ENCODE measurements at regions not wholly inside any gene's neighbourhood (a gene's known extent, or its start where the extent isn't known, plus 50 kb on each side); places are given as distances from the start of the nearest gene placed in this dataset.

DNA sequence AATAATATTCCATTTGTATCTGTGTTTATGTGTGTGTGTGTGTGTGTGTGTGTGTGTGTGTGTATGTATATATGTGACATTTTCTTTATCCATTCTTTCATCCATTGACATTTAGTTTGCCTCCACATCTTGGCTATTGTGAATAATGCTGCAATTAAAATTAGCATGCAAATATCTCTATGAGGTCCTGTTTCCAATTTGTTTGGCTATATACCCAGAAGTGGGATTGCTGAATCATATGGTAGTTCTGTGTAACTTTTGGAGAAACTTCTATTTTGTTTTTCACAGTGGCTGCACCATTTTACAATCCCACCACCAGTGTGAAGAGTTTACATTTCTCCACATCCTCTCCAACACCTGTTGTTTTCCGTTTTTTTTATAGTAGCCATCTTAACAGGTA is 53.1 kb downstream of the CH25H start:
- H3K27ac ChIP-seq = no peak overlapping the region
- TF ChIP-seq, protein P1, sequence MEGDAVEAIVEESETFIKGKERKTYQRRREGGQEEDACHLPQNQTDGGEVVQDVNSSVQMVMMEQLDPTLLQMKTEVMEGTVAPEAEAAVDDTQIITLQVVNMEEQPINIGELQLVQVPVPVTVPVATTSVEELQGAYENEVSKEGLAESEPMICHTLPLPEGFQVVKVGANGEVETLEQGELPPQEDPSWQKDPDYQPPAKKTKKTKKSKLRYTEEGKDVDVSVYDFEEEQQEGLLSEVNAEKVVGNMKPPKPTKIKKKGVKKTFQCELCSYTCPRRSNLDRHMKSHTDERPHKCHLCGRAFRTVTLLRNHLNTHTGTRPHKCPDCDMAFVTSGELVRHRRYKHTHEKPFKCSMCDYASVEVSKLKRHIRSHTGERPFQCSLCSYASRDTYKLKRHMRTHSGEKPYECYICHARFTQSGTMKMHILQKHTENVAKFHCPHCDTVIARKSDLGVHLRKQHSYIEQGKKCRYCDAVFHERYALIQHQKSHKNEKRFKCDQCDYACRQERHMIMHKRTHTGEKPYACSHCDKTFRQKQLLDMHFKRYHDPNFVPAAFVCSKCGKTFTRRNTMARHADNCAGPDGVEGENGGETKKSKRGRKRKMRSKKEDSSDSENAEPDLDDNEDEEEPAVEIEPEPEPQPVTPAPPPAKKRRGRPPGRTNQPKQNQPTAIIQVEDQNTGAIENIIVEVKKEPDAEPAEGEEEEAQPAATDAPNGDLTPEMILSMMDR (conservative IDR thresholded peaks at IDR 0.05) = no peak

DNA sequence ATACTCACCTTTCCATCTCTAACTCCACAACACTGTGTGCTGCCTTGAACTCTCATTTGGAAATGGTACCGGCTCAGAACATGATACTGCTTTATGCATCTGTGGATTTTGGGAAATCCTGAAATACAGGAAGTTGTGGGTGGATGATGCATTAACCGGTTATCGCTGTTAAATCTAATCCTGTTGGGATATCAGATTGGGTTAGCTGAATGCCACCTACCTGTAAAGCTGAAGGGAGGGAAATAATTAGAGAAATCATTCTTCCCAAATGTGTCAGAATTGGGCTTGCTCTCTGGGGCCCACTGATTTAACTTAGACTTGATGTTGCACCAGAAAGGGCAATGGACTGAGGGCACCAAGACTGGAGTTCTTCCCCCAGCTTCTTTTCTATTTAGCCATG is 54.0 kb downstream of the CH25H start:
- no peak overlapping the region for H3K27ac ChIP-seq
- TF ChIP-seq, protein P1 (conservative IDR thresholded peaks at IDR 0.05) = no peak

DNA sequence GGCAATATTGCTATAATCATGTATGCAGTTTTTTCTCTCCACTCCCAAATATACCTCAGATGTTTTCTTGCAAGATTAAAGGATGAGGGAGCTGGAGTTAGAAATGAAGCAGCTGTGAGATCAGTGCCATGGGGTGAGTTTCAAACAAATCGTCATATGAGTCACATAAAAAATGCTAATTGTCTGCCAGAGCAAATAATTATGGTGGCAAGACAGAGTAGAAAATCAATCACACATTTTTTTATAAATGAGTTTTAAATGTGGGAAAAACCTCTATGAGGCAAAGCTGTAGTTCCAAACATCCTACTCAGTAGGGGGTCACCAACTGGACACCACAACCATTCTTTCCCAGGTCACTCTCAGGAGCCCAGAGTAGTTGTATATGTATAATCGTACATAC is 55.3 kb downstream of the CH25H start:
- TF ChIP-seq, protein P1 (conservative IDR thresholded peaks at IDR 0.05) = no peak
- no peak overlapping the region for H3K27ac ChIP-seq

DNA sequence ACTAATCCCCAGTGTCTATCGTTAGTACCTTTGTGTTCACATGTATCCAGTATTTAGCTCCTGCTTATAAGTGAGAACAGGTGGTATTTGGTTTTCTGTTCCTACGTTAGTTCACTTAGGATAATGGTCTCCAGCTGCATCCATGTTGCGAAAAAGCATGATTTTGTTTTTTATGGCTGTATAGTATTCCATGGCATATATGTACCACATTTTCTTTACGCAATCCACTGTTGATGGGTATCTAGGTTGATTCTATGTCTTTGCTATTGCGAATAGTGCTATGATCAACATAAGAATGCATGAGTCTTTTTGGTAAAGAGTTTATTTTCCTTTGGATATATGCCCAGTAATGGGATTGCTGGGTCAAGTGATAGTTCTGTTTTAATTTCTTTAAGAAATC is 59.1 kb downstream of the CH25H start:
- no peak overlapping the region for H3K27ac ChIP-seq
- TF ChIP-seq, protein P1 (conservative IDR thresholded peaks at IDR 0.05) = no peak

DNA sequence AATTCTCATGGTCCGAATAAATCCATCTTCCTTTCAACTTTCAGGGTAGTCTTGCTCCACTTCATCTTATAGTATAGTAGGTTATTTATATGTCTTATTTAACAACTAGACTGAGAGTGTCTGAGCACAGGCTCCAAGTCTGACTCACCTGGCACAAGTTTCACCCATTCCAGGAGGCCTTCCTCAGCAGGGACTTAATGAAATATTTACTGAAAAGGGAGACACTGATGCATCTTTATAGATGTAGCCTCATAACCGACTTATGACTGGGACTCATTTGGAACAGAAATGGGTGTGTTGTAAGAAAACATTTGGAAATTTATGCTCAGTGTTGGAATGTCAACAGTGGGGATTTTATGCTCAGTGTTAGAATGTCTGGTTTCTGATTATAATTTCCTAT is 59.9 kb downstream of the CH25H start:
- no peak overlapping the region for H3K27ac ChIP-seq
- TF ChIP-seq, protein P1 (conservative IDR thresholded peaks at IDR 0.05) = no peak

DNA sequence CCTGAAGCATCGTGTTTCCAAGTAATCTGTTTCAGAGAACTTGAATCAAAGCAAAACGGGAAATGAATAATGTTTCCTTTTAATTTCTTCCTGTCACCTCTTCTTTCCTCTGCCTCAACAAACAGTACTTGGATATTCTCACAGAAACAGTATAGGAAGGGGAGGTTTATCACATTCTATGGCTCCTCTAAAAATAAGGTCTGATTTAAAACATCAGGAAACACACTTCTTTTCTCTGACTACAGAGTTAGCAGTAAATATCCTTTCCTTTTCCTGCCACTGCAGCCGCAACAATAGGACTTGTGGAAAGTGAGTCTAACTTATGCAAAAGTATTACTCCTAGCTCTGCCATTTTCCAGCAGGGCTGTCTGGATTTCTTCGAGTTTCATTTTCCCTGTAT is 62.3 kb downstream of the CH25H start:
- TF ChIP-seq, protein P1 (conservative IDR thresholded peaks at IDR 0.05) = no peak
- no peak overlapping the region for H3K27ac ChIP-seq

DNA sequence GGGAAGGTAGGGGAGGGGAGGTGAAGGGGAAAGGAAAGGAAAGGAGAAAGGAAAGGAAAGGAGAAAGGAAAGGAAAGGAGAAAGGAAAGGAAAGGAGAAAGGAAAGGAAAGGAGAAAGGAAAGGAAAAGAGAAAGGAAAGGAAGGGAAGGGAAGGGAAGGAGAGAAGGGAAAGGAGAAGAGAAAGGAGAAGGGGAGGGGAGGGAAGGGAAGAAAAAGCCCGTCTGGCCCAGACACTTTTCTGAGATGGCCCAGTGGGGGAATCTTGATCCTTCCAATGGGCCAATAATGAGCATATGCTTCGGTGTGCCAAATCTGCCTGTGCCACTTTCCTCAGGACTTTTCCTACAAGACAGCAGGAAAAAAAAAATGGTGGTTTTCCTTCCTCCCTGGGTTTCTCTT is 64.5 kb downstream of the CH25H start:
- TF ChIP-seq, protein P1 (conservative IDR thresholded peaks at IDR 0.05) = no peak
- no peak overlapping the region for H3K27ac ChIP-seq
